ENCODE measurements at regions not wholly inside any gene's neighbourhood (a gene's known extent, or its start where the extent isn't known, plus 50 kb on each side); places are given as distances from the start of the nearest gene placed in this dataset.

GRCh38 chr4:124415146-124415545, 297.4 kb downstream of the ANKRD50 start:
- H3K27ac ChIP-seq = no peak overlapping the region
- DNase-seq (ENCODE audit: low spot score in 2 of 2) = no peak
- no peak overlapping the region for H3K4me3 ChIP-seq
- TF ChIP-seq EP300 (IDR thresholded peaks at IDR 0.05) = no peak
- TF ChIP-seq, protein P1, sequence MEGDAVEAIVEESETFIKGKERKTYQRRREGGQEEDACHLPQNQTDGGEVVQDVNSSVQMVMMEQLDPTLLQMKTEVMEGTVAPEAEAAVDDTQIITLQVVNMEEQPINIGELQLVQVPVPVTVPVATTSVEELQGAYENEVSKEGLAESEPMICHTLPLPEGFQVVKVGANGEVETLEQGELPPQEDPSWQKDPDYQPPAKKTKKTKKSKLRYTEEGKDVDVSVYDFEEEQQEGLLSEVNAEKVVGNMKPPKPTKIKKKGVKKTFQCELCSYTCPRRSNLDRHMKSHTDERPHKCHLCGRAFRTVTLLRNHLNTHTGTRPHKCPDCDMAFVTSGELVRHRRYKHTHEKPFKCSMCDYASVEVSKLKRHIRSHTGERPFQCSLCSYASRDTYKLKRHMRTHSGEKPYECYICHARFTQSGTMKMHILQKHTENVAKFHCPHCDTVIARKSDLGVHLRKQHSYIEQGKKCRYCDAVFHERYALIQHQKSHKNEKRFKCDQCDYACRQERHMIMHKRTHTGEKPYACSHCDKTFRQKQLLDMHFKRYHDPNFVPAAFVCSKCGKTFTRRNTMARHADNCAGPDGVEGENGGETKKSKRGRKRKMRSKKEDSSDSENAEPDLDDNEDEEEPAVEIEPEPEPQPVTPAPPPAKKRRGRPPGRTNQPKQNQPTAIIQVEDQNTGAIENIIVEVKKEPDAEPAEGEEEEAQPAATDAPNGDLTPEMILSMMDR (IDR thresholded peaks at IDR 0.05) = no peak
- TF ChIP-seq POLR2A (IDR thresholded peaks at IDR 0.05) = no peak
- no peak for TF ChIP-seq POLR2AphosphoS5 (IDR thresholded peaks at IDR 0.05)
- H3K4me1 ChIP-seq = no peaks in the 10 kb centered on the region
- H3K9me3 ChIP-seq = no peaks in the 10 kb centered on the region
- H3K27me3 ChIP-seq = no peaks in the 10 kb centered on the region
- WGBS = 81% methylated on average over 6 of the region's 6 CpGs
- H3K36me3 ChIP-seq = no peaks in the 10 kb centered on the region

DNA sequence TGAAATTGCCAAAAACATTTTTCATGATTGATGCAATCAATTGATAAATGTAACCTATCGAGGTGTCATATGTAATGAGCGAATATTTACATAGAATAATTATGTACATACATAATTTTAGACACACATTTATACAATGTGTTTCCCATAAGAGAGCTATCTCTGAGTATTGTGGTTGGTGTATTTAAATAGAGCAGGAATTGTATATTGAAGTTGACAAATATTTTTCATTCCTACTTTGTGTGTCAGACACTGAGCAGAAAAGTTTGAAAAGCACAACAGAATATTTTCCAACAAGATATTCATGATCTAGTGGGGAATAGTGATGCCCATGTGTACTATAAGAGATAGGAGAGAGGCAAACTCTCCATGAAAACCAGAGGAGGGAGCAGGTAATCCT, 295.2 kb downstream of the ANKRD50 start:
- Histone ChIP-seq H3K36me3 (no peaks in the 10 kb centered on the region), H3K9me3 (no peaks in the 10 kb centered on the region), H3K4me3 (no peak overlapping the region), H3K27ac (no peak overlapping the region), H3K27me3 (no peaks in the 10 kb centered on the region), H3K4me1 (no peaks in the 10 kb centered on the region)
- DNase-seq (ENCODE audit: low spot score in 2 of 2) = no peak
- TF ChIP-seq POLR2A (IDR thresholded peaks at IDR 0.05) (no peak), EP300 (IDR thresholded peaks at IDR 0.05) (no peak), POLR2AphosphoS5 (IDR thresholded peaks at IDR 0.05) (no peak)
- TF ChIP-seq, protein P1 (IDR thresholded peaks at IDR 0.05) = no peak
- 83% methylated on average over 2 of the region's 2 CpGs for WGBS

GRCh38 chr4:124420166-124420695, 292.3 kb downstream of the ANKRD50 start:
- no peak overlapping the region for H3K4me3 ChIP-seq
- no peaks in the 10 kb centered on the region for H3K27me3 ChIP-seq
- TF ChIP-seq, protein P1 (IDR thresholded peaks at IDR 0.05) = no peak
- TF ChIP-seq EP300 (IDR thresholded peaks at IDR 0.05) (no peak), POLR2AphosphoS5 (IDR thresholded peaks at IDR 0.05) (no peak), POLR2A (IDR thresholded peaks at IDR 0.05) (no peak)
- no peaks in the 10 kb centered on the region for H3K36me3 ChIP-seq
- DNase-seq (ENCODE audit: low spot score in 2 of 2) = no peak
- H3K4me1 ChIP-seq = no peaks in the 10 kb centered on the region
- no peak overlapping the region for H3K27ac ChIP-seq
- H3K9me3 ChIP-seq = no peaks in the 10 kb centered on the region
- 88% methylated on average over 3 of the region's 3 CpGs for whole genome bisulfite sequencing

DNA sequence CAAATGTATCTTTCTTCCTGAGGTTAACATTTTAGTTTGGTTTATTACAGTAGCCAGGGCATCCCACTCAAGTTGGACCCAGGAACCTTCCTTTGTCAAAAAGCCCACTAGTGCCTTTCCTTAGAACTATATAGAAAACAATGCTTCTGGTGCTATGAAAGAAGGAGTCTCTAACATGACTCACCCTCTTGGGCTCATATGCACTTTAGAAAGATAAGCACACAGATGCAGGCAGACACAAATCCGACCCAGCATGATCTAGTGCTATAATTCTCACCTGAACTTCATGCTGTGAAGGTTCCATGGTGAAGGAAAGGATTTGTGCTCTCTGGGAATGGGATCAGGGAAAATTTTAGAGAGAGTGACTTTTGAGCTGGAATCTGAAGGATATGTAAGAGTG, 289.4 kb downstream of the ANKRD50 start:
- no peak for DNase-seq (ENCODE audit: low spot score in 2 of 2)
- Histone ChIP-seq H3K27ac (no peak overlapping the region), H3K36me3 (no peaks in the 10 kb centered on the region), H3K27me3 (no peaks in the 10 kb centered on the region), H3K4me1 (no peaks in the 10 kb centered on the region), H3K4me3 (no peak overlapping the region), H3K9me3 (no peaks in the 10 kb centered on the region)
- no peak for TF ChIP-seq POLR2A (IDR thresholded peaks at IDR 0.05)
- no peak for TF ChIP-seq EP300 (IDR thresholded peaks at IDR 0.05)
- WGBS = 75% methylated on average over 1 of the region's 1 CpG

DNA sequence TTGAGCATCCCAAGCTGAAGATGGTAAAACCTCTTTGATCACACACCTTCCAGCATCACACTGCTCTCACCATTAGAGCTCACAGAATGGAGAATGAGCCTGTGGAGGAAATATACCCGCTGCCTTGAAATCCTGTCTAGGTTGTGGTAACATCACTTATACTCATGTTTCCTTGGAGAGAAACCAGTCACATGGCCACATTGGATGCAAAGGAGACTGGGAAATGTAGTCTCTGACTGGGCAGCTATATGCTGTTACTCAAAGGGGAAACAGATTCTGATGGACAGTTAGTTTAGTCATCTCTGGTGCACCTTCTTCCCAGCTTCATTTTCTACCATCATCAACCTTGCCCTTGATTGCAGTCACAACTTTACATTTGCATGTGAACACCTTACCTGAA, 286.3 kb downstream of the ANKRD50 start:
- Histone ChIP-seq H3K27ac (no peak overlapping the region), H3K27me3 (no peaks in the 10 kb centered on the region), H3K36me3 (no peaks in the 10 kb centered on the region), H3K9me3 (no peaks in the 10 kb centered on the region), H3K4me3 (no peak overlapping the region), H3K4me1 (peaks cover 3% of the 10 kb centered on the region)
- no peak for DNase-seq (ENCODE audit: low spot score in 2 of 2)
- 0% methylated on average over 1 of the region's 1 CpG for WGBS
- TF ChIP-seq POLR2A (IDR thresholded peaks at IDR 0.05) (no peak), EP300 (IDR thresholded peaks at IDR 0.05) (no peak), POLR2AphosphoS5 (IDR thresholded peaks at IDR 0.05) (no peak)
- TF ChIP-seq, protein P1 (IDR thresholded peaks at IDR 0.05) = no peak

Data from suprapubic skin (tissue), 4 donors.